ENCODE measurements at regions not wholly inside any gene's neighbourhood (a gene's known extent, or its start where the extent isn't known, plus 50 kb on each side); places are given as distances from the start of the nearest gene placed in this dataset.
"Not testable (repeated sequence)": the region's sequence is repeated elsewhere in the genome, so short reads cannot be mapped to it uniquely, and the experiment has no call there.

GRCh38 chr5:176140138-176140537, 98.1 kb upstream of the SIMC1 start:
- DNase-seq (ENCODE audit: low read depth in 2 of 2) = not testable (repeated sequence)

- DNase-seq (ENCODE audit: low read depth in 2 of 2) = no peak
Measured at GRCh38 chr5:176144508-176144907, 93.7 kb upstream of the SIMC1 start.

- DNase-seq (ENCODE audit: low read depth in 2 of 2) = not testable (repeated sequence)
Measured at GRCh38 chr5:176149948-176150347, 88.3 kb upstream of the SIMC1 start.

GRCh38 chr5:176151281-176151680, 86.9 kb upstream of the SIMC1 start:
- DNase-seq (ENCODE audit: low read depth in 2 of 2) = no peak

GRCh38 chr5:176152191-176152929, 85.9 kb upstream of the SIMC1 start:
- no peak for DNase-seq (ENCODE audit: low read depth in 2 of 2)

- no peak for DNase-seq (ENCODE audit: low read depth in 2 of 2)
Measured at GRCh38 chr5:176152930-176153311, 85.3 kb upstream of the SIMC1 start.

GRCh38 chr5:176153741-176154140, 84.5 kb upstream of the SIMC1 start:
- DNase-seq (ENCODE audit: low read depth in 2 of 2) = no peak

- no peak for DNase-seq (ENCODE audit: low read depth in 2 of 2)
Measured at GRCh38 chr5:176154821-176155220, 83.4 kb upstream of the SIMC1 start.

- DNase-seq (ENCODE audit: low read depth in 2 of 2) = no peak
Measured at GRCh38 chr5:176155922-176156359, 82.3 kb upstream of the SIMC1 start.

GRCh38 chr5:176157656-176158055, 80.6 kb upstream of the SIMC1 start:
- no peak for DNase-seq (ENCODE audit: low read depth in 2 of 2)

GRCh38 chr5:176161431-176161830, 76.8 kb upstream of the SIMC1 start:
- DNase-seq (ENCODE audit: low read depth in 2 of 2) = no peak

GRCh38 chr5:176162198-176162597, 76.0 kb upstream of the SIMC1 start:
- DNase-seq (ENCODE audit: low read depth in 2 of 2) = no peak

GRCh38 chr5:176162888-176163287, 75.3 kb upstream of the SIMC1 start:
- DNase-seq (ENCODE audit: low read depth in 2 of 2) = no peak

- DNase-seq (ENCODE audit: low read depth in 2 of 2) = no peak
Measured at GRCh38 chr5:176166427-176166826, 71.8 kb upstream of the SIMC1 start.

GRCh38 chr5:176167800-176168199, 70.4 kb upstream of the SIMC1 start:
- no peak for DNase-seq (ENCODE audit: low read depth in 2 of 2)

GRCh38 chr5:176169393-176170063, 68.7 kb upstream of the SIMC1 start:
- no peak for DNase-seq (ENCODE audit: low read depth in 2 of 2)

- DNase-seq (ENCODE audit: low read depth in 2 of 2) = no peak
Measured at GRCh38 chr5:176170084-176170483, 68.1 kb upstream of the SIMC1 start.

- no peak for DNase-seq (ENCODE audit: low read depth in 2 of 2)
Measured at GRCh38 chr5:176171171-176171760, 67.0 kb upstream of the SIMC1 start.

- no peak for DNase-seq (ENCODE audit: low read depth in 2 of 2)
Measured at GRCh38 chr5:176172246-176172645, 66.0 kb upstream of the SIMC1 start.

GRCh38 chr5:176173647-176174046, 64.6 kb upstream of the SIMC1 start:
- DNase-seq (ENCODE audit: low read depth in 2 of 2) = no peak

- no peak for DNase-seq (ENCODE audit: low read depth in 2 of 2)
Measured at GRCh38 chr5:176174345-176175025, 63.7 kb upstream of the SIMC1 start.

- DNase-seq (ENCODE audit: low read depth in 2 of 2) = no peak
Measured at GRCh38 chr5:176175101-176175852, 62.9 kb upstream of the SIMC1 start.
